ENCODE measurements at regions not wholly inside any gene's neighbourhood (a gene's known extent, or its start where the extent isn't known, plus 50 kb on each side); places are given as distances from the start of the nearest gene placed in this dataset.

- TF ChIP-seq CTCF (conservative IDR thresholded peaks at IDR 0.05; ENCODE audit: low read length) = no peak
- no peak overlapping the region for H3K4me3 ChIP-seq (ENCODE audit: low read length)
These were observed 1983.6 kb downstream of the NCAM2 start for GRCh38 chr21:22981819-22982218.

GRCh38 chr21:22993144-22993543, 1994.9 kb downstream of the NCAM2 start:
- H3K4me3 ChIP-seq (ENCODE audit: low read length) = no peak overlapping the region
- DNase-seq (ENCODE audit: low read depth) = no peak
- no peak for TF ChIP-seq CTCF (conservative IDR thresholded peaks at IDR 0.05; ENCODE audit: low read length)

More at GRCh38 chr21:22981819-22982218, 1983.6 kb downstream of the NCAM2 start:
- no peak for DNase-seq (ENCODE audit: low read depth)

- TF ChIP-seq CTCF (conservative IDR thresholded peaks at IDR 0.05; ENCODE audit: low read length) = no peak
- no peak for DNase-seq (ENCODE audit: low read depth)
- no peak overlapping the region for H3K4me3 ChIP-seq (ENCODE audit: low read length)
These were observed 1995.8 kb downstream of the NCAM2 start for GRCh38 chr21:22993822-22994574.

- DNase-seq (ENCODE audit: low read depth) = no peak
- TF ChIP-seq CTCF (conservative IDR thresholded peaks at IDR 0.05; ENCODE audit: low read length) = no peak
These were observed 2005.7 kb downstream of the NCAM2 start for GRCh38 chr21:23003951-23004350.

GRCh38 chr21:23008601-23009202, 2010.5 kb downstream of the NCAM2 start:
- no peak for TF ChIP-seq CTCF (conservative IDR thresholded peaks at IDR 0.05; ENCODE audit: low read length)
- no peak for DNase-seq (ENCODE audit: low read depth)

More at GRCh38 chr21:23003951-23004350, 2005.7 kb downstream of the NCAM2 start:
- H3K4me3 ChIP-seq (ENCODE audit: low read length) = no peak overlapping the region

GRCh38 chr21:23009360-23009759, 2011.2 kb downstream of the NCAM2 start:
- TF ChIP-seq CTCF (conservative IDR thresholded peaks at IDR 0.05; ENCODE audit: low read length) = no peak

More at GRCh38 chr21:23008601-23009202, 2010.5 kb downstream of the NCAM2 start:
- H3K4me3 ChIP-seq (ENCODE audit: low read length) = no peak overlapping the region

GRCh38 chr21:23014021-23014420, 2015.8 kb downstream of the NCAM2 start:
- no peak for TF ChIP-seq CTCF (conservative IDR thresholded peaks at IDR 0.05; ENCODE audit: low read length)
- H3K4me3 ChIP-seq (ENCODE audit: low read length) = no peak overlapping the region
- DNase-seq (ENCODE audit: low read depth) = no peak

More at GRCh38 chr21:23009360-23009759, 2011.2 kb downstream of the NCAM2 start:
- H3K4me3 ChIP-seq (ENCODE audit: low read length) = no peak overlapping the region
- DNase-seq (ENCODE audit: low read depth) = no peak

Data from AG10803 (cell line).